A673 (cell line): ENCODE measurements at regions not wholly inside any gene's neighbourhood (a gene's known extent, or its start where the extent isn't known, plus 50 kb on each side); places are given as distances from the start of the nearest gene placed in this dataset.
A peak's percentile ranks its signal among the peaks of the same experiment; 100 is the strongest.

Source experiments
- BruUV-seq: library from RNA; stranded (reverse); fragments of 400-500 nt; replicated peaks from 2 replicates; lab custom pipeline; 2021; lab: Mats Ljungman, UMichigan
- CTCF ChIA-PET: fragments of 300-600 bp; sonication (Branson Sonifier 250); formaldehyde crosslinking; loops from one replicate; lab custom pipeline; 2022; ENCODE audit warnings: antibody characterized with exemption; lab: Charles Lee
- POLR2A ChIA-PET: fragments of 300-600 bp; sonication (Branson Sonifier 250); formaldehyde crosslinking; loops from one replicate; lab custom pipeline; 2022; ENCODE audit warnings: antibody characterized with exemption; ENCODE audit not compliant: low non-redundant PET; lab: Charles Lee
- DNase-seq: peaks from one replicate; pipeline ENCODE4 v3.0.0-alpha.2; 2015; ENCODE audit warnings: low spot score
- H3K27ac ChIP-seq: fragments of 200-600 bp; sonication (generic); 2 replicates; pipeline ENCODE4 v1.5.1; 2016; ENCODE audit warnings: mixed run types, low read depth, mild to moderate bottlenecking, mixed read lengths, antibody characterized with exemption, low read length; ENCODE audit not compliant: poor library complexity, severe bottlenecking
- H3K27me3 ChIP-seq: fragments of 200-600 bp; sonication (generic); replicated peaks from 2 replicates; pipeline ENCODE4 v1.6.1; 2017; ENCODE audit warnings: mixed run types, low read depth, mild to moderate bottlenecking, mixed read lengths, antibody characterized with exemption, low read length; ENCODE audit not compliant: insufficient read depth, poor library complexity
- H3K36me3 ChIP-seq: fragments of 200-600 bp; sonication (generic); 2 replicates; pipeline ENCODE4 v1.6.1; 2016; ENCODE audit warnings: mixed run types, mild to moderate bottlenecking, mixed read lengths, antibody characterized with exemption, low read length; ENCODE audit not compliant: insufficient read depth, poor library complexity, severe bottlenecking
- H3K4me1 ChIP-seq: fragments of 200-600 bp; sonication (generic); 2 replicates; pipeline ENCODE4 v1.6.1; 2017; ENCODE audit warnings: mixed run types, mild to moderate bottlenecking, mixed read lengths, antibody characterized with exemption, low read length; ENCODE audit not compliant: insufficient read depth, poor library complexity, severe bottlenecking
- H3K4me3 ChIP-seq: fragments of 200-600 bp; sonication (generic); 2 replicates; pipeline ENCODE4 v1.5.1; 2016; ENCODE audit warnings: low read depth, mixed run types, mild to moderate bottlenecking, mixed read lengths, low read length; ENCODE audit not compliant: poor library complexity, severe bottlenecking
- H3K9me3 ChIP-seq: fragments of 200-600 bp; sonication (generic); 2 replicates; pipeline ENCODE4 v1.6.1; 2016; ENCODE audit warnings: mixed run types, low read depth, mild to moderate bottlenecking, mixed read lengths, antibody characterized with exemption, low read length; ENCODE audit not compliant: poor library complexity, severe bottlenecking
- EZH2 ChIP-seq: fragments of 200-600 bp; sonication (generic); IDR thresholded peaks from 2 replicates; pipeline ENCODE4 v1.6.1; 2017; ENCODE audit warnings: borderline replicate concordance, low read depth, mild to moderate bottlenecking, mixed read lengths, antibody characterized with exemption, low read length; ENCODE audit not compliant: poor library complexity, severe bottlenecking
- intact Hi-C: fragments of 100-400 bp; cut with micrococcal nuclease; formaldehyde crosslinking; loops from one replicate; pipeline ENCODE4 v1.10.0; 2022; ENCODE audit not compliant: unreplicated experiment
- TF ChIP-seq, protein P1 (sequence below): fragments of 300-800, 200-600 bp; sonication (generic); conservative IDR thresholded peaks from 2 replicates; pipeline ENCODE4 v1.5.1; 2017; ENCODE audit warnings: low read depth, mild to moderate bottlenecking, antibody characterized with exemption, low read length, moderate library complexity, mixed read lengths

DNA sequence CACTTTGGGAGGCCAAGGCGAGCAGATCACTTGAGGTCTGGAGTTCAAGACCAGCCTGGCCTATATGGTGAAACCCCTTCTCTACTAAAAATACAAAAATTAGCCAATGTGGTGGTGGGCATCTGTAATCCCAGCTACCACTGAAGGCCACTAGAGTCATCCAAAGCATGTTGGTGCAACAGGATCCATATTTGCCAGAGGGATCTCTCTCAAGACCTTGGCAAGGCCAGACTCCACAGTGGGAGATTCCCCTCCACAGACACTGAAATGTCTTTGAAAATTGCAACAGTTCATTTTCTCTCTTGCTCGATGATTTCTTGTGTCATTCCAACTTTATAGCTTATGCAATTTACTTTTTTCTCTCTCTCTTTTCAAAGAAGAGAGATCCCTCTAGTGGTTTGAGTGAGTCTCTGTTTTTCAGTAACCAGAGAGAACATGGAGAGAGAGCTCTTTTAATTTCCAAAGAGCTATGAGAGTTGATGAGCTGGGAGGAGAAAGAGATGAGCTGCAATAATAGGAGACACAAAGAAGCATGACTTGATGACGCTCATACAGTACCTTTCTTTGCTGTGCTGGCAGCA is 176.8 kb upstream of the USP25 start:
- H3K4me3 ChIP-seq, result no peak overlapping the region
- ChIA-PET CTCF (interaction anchor here (0.6 to 1.1 kb wide), 2 partner anchors 32 kb away, joined by 3 read pairs; no protein-coding TSS in a partner anchor), POLR2A (no interaction called here)
- H3K27ac ChIP-seq, result no peak overlapping the region
- DNase-seq, result peak; percentile 22
- intact Hi-C loops, result no loop called here
- BruUV-seq, result no TSS peak
- H3K27me3 ChIP-seq, result no peaks in the 10 kb centered on the region
- no peak for TF ChIP-seq EZH2
- TF ChIP-seq, protein P1, sequence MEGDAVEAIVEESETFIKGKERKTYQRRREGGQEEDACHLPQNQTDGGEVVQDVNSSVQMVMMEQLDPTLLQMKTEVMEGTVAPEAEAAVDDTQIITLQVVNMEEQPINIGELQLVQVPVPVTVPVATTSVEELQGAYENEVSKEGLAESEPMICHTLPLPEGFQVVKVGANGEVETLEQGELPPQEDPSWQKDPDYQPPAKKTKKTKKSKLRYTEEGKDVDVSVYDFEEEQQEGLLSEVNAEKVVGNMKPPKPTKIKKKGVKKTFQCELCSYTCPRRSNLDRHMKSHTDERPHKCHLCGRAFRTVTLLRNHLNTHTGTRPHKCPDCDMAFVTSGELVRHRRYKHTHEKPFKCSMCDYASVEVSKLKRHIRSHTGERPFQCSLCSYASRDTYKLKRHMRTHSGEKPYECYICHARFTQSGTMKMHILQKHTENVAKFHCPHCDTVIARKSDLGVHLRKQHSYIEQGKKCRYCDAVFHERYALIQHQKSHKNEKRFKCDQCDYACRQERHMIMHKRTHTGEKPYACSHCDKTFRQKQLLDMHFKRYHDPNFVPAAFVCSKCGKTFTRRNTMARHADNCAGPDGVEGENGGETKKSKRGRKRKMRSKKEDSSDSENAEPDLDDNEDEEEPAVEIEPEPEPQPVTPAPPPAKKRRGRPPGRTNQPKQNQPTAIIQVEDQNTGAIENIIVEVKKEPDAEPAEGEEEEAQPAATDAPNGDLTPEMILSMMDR, result peak; percentile 52
- no peaks in the 10 kb centered on the region for H3K4me1 ChIP-seq
- H3K36me3 ChIP-seq, result no peaks in the 10 kb centered on the region
- H3K9me3 ChIP-seq, result peaks cover 4% of the 10 kb centered on the region

DNA sequence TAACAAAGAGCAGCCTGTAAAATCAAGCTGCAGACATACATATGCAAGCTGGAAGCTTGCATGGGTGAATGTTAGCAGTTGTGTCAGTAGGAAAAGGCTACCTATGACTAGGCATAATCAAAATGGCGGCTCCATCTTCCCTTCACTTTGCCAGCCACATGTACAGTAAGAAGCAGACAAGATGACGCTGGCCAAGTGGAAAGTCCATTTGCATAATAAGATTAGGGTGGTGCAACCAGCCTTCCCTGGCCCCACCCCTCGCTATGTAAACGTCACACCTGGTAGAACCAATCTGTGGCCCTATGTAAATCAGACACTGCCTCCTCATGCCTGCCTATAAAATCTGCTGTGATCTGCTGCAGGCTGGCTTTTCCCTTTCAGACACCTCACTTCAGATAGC is 171.9 kb upstream of the USP25 start:
- peak; percentile 82 for DNase-seq
- no TSS peak for BruUV-seq
- Histone ChIP-seq H3K27me3 (no peaks in the 10 kb centered on the region), H3K27ac (no peak overlapping the region), H3K9me3 (peaks cover 4% of the 10 kb centered on the region), H3K4me1 (no peaks in the 10 kb centered on the region), H3K36me3 (no peaks in the 10 kb centered on the region), H3K4me3 (no peak overlapping the region)
- intact Hi-C loops, result no loop called here
- ChIA-PET CTCF (no interaction called here), POLR2A (no interaction called here)
- TF ChIP-seq, protein P1, result no peak
- no peak for TF ChIP-seq EZH2

DNA sequence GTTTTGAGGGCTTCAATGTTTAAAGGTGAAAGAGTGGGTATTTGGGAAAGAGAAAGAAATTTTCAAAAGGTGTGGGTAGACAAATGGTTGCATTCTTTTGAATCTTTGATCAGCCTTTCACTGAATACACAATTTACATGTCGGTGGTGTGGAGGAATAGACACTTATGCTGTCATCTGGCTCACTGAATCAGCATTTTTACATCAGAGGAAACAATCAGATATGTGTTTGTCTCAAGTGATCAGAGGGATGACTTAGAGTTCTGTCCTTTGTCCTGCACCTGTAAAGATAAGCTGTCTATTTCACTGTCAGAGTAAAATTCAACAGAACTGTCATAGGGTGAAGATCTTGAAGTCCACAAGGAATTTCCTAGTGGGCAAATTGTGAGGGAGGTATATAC is 170.9 kb upstream of the USP25 start:
- POLR2A ChIA-PET, result interaction anchor here (0.7 kb wide), 1 partner anchor 1682 kb away, joined by 4 read pairs; no protein-coding TSS in a partner anchor
- no peaks in the 10 kb centered on the region for H3K27me3 ChIP-seq
- no peak for TF ChIP-seq EZH2
- TF ChIP-seq, protein P1, result no peak
- BruUV-seq, result no TSS peak
- H3K27ac ChIP-seq, result no peak overlapping the region
- no peaks in the 10 kb centered on the region for H3K4me1 ChIP-seq
- intact Hi-C loops, result no loop called here
- DNase-seq, result no peak
- no peaks in the 10 kb centered on the region for H3K36me3 ChIP-seq
- peaks cover 4% of the 10 kb centered on the region for H3K9me3 ChIP-seq
- CTCF ChIA-PET, result no interaction called here
- H3K4me3 ChIP-seq, result no peak overlapping the region
